GM13977 (cell line): ENCODE measurements at regions not wholly inside any gene's neighbourhood (a gene's known extent, or its start where the extent isn't known, plus 50 kb on each side); places are given as distances from the start of the nearest gene placed in this dataset.

Source experiments
- DNase-seq: peaks from one replicate; pipeline ENCODE4 v3.0.0; 2012; ENCODE audit warnings: low spot score
- CTCF ChIP-seq: IDR thresholded peaks from 2 replicates; pipeline ENCODE4 v1.5.1; 2012; ENCODE audit warnings: mild to moderate bottlenecking, control low read depth; ENCODE audit not compliant: insufficient read depth; ENCODE audit errors: extremely low read depth, missing control alignments
- in situ Hi-C: fragments of 300-500 bp; cut with MboI; formaldehyde crosslinking; loops from one replicate; pipeline ENCODE4 v1.12.0; 2022; ENCODE audit warnings: low sequenced_read_pairs, low pct_unique_long_range_greater_than_20kb, mixed read lengths, inconsistent platforms; ENCODE audit not compliant: unreplicated experiment

- no peak for DNase-seq
- no peak for TF ChIP-seq CTCF
- in situ Hi-C loops, result no loop called here
Observed at GRCh38 chr15:62770111-62770660, 272.4 kb upstream of the TPM1 start.

- no peak for DNase-seq
- no peak for TF ChIP-seq CTCF
- in situ Hi-C loops, result no loop called here
Observed at GRCh38 chr15:62770752-62771151, 271.8 kb upstream of the TPM1 start.

GRCh38 chr15:62771234-62771633 is 271.3 kb upstream of the TPM1 start:
- in situ Hi-C loops, result no loop called here
- no peak for TF ChIP-seq CTCF
- no peak for DNase-seq

GRCh38 chr15:62773369-62774165 is 269.0 kb upstream of the TPM1 start:
- DNase-seq, result no peak
- in situ Hi-C loops, result no loop called here
- no peak for TF ChIP-seq CTCF

GRCh38 chr15:62775932-62776331 is 266.6 kb upstream of the TPM1 start:
- DNase-seq, result no peak
- in situ Hi-C loops, result no loop called here
- no peak for TF ChIP-seq CTCF

GRCh38 chr15:62777671-62778070 is 264.9 kb upstream of the TPM1 start:
- no peak for TF ChIP-seq CTCF
- no peak for DNase-seq
- in situ Hi-C loops, result no loop called here
